Fibroblast of skin of abdomen (primary cell): ENCODE measurements at regions not wholly inside any gene's neighbourhood (a gene's known extent, or its start where the extent isn't known, plus 50 kb on each side); places are given as distances from the start of the nearest gene placed in this dataset.
A peak's percentile ranks its signal among the peaks of the same experiment; 100 is the strongest.

ENCODE experiments used
- DNase-seq: peaks from one replicate; pipeline ENCODE4 v3.0.0-alpha.2; 2013

DNA sequence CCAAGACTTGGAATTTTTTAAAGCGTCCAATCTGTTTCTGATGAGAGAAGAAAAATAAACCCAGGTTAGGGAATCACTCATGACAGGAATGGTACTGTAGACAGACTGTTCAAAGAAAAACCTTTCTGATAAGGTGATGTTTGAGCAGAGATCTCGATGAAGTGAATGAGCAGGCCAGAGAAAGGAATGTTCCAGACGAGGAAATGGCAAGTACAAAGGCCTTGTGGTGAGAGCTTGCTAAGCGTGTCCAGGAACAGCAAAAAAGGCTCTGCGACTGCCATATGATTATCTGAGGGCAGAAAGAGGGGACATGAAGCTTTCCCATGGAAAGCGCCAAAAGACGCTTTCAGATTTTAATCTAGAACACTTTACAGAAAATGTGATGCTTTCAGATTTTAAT lies 458.4 kb upstream of the SOX5 start:
- no peak for DNase-seq

DNA sequence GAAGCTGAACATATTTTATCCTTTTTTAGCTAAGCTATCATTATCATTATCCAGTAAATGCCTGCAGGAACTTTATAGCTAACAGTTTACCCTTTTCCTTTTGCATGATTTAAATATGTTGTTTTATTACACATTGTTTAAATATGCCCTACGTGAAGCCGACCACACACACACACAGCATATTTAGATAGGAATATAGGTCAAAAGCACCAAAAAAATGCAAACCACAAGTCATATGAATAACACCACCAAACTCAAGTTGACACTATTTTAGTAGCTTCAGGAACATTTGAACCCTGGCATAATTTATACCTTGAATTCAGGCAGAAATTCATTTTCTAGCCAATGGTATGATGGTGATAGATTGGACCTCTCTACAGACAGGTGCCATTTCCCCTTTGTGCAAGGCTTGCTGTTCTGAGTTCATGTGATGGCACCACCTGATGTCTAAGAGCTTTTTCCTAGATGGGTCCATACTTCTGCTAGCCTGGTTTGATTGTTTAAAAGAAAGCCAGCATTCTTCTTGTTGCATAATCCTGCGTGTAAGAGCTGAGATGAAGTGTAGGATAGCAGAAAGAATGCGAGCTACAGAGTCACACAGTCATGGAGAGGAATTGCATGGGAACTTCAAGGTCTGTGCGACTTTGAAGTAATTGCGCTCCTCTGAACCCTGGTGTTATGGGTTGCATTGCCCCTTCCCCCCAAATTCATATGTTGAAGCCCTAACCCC lies 454.8 kb upstream of the SOX5 start:
- peak; percentile 10 for DNase-seq

DNA sequence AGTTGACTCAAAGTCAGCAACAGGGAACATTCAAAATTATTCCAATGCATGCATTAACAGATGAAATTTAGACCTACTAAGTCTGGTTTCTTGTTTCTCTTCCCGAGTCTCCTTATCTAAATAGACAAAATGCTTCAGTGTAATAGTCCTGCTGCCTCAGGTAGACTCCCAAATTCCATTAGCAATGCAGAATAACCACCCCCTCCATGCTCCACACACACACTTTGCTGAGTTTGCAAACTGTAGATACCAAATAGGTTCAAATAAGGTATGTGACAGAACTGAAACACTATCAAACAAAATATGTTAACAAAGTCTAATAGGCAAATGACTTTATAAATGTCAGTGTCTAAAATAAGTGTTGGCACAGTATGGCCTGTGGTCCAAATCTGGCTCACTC lies 451.1 kb upstream of the SOX5 start:
- no peak for DNase-seq

DNA sequence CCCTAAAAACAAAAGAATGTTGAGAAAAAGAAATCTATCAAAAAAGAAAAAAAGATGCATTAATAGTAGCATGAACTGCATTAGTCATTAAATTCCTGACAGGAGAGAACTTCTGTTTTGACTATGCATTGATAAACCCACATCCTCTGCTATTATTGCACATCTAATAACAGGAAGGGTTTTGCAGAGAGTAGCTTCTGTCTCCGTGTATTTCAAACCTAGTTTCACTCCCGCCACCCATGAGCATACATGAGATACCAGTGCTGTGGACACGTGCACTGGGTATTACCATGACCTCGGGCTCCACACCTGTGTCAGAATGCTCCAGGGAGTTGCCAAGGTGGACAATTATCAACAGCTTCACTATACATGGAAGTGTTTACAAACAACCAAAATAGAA lies 449.1 kb upstream of the SOX5 start:
- DNase-seq: no peak

DNA sequence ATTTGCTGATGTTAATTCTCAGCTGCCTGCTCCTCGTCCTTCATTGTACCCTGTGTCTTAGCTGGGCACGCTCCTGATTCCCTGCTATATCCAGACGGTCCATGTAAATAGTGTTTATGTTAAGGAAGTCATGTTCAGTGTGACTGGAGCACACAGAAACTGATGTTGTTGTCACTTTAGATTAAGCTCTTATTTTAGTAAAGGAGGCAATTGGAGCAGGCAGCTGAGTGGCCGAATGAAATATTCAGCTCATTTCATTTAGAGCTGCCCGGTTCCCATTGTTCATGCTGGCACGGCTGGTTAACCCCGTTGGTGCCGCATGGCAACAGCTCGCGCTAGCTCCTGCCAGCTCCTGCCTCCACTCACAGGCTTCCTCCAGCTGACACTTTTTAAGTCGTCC lies 446.8 kb upstream of the SOX5 start:
- no peak for DNase-seq

DNA sequence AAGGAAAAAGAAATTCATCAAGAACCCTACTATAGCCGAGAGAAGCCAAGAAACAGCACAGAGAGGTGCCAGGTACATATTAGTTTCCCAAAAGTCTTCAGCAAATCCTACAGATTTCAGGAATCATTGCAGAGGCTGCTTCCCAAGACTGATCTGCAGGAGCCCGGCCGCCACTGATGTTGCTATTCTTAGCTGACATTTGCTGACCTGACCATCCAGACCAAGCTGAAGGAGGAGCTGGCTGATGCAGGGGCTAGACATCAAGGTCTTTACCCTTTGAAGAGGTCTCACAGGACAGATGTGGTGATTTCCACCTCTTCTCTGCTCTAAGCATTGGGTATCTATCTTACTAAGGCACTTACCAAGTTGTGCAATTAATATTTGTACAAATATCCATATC lies 444.8 kb upstream of the SOX5 start:
- DNase-seq: no peak

DNA sequence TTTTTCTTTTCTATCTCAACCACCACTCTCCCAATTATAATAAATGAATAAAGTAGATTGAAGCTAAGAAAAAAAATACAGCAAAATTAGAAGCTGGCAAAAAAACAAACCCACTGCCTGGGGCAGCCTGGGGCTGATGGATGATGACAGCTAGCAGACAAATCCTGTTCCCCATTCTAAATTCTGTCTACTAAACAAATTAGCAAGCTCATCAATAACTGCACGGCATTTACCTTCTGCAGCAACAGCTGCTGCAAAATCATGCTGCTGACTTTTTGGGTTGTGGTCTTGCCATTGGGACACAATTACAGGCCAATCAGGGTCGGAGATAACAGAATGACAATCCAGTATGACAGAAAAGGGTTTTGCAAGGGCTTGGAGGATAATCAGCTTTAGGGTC lies 443.6 kb upstream of the SOX5 start:
- DNase-seq: no peak

DNA sequence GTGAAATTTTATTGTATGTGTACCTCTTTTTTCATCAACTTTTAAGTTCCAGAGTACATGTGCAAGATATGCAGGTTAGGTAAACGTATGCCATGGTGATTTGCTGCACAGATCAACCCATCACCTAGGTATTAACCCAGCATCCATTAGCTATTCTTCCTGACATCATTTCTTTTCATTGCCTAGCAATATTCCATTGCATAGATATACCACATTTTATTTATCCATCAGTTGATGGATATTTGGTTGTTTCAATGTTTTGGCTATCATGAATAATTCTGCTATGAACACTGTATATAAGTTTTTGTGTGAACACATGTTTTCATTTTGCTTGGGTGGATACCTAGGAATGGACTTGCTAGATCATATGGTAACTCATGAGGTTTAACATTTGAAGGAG lies 439.9 kb upstream of the SOX5 start:
- no peak for DNase-seq

DNA sequence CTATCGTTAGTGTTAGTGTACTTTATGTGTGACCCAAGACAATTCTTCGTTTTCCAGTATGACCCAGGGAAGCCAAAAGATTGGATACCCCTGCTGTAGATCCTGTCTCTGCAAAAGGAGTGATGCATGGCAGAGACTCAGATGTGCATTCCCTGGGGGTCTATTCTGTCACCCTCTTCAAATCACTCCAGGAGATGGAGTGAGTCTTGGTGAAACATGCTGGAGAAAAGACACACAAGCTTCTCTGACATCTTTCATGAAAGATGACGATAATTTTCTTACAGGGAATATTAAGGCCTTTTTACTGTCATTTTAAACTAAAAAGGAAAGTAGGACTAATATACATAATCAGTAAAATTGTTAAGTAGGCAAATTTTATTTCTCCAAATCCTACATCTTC lies 437.9 kb upstream of the SOX5 start:
- DNase-seq: no peak

DNA sequence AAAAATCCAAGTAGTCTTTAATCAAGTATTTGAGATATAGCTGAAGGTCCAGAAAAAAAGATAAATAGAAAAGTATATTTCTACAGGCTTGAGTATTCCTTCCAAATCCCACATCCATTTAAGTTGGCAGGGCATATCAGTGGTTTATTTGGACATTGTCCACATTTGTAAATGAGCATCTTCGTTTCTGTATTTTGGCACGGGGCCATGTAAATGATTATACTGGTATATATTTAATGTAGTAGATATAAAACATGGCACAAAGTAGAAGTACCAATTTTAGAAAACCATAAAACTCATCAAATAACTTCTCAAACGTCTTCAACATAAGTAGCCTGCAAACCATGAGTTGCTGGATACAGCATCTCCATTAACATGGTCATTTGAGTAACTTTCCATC lies 437.4 kb upstream of the SOX5 start:
- DNase-seq: no peak

DNA sequence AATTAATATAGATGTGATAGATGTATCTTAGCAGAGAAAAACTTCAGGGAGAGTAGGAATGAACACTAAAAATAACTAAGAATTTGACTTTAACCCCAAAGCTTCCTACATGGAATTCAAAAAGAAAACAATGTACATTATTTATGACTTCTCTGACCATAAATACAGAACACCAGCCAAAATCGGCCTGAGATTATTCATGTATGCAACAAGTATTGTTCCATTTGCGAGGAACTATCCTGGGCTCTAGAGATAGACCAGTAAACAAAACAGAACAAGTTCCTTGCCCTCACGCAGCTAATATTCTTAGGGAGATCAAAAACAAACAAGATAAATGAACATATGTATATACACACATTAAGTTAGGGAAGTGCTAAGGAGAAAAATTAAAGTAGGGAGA lies 432.3 kb upstream of the SOX5 start:
- no peak for DNase-seq

DNA sequence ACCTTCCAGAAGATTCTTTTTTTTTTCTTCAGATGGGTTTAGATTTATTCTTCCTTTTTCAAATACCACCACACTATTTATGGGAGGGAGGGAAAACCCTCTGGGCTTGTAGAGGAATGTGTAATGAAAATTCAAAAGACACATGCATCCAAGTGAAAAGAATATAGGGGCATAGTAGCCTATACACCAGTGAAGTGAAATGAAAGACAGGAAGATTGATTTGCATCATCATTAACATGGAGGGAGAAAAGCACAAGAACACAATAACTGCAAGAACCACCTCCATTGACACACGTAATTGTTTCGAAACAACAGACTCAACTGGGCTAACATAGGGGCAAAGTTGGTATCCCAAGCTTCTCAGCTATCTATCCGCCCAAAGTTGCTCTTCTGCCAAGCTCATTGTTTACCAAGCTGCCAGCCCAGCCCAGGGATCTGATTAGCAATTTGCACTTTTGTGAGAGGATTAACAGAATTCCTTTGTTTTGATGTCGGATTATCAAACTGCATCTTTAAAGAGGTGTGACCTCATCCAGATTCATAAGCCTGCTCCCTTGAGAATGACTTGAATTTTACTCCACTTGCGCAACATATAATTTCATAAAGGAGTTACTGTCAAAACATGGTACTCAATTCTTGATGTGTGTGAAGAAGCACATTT lies 430.5 kb upstream of the SOX5 start:
- no peak for DNase-seq

DNA sequence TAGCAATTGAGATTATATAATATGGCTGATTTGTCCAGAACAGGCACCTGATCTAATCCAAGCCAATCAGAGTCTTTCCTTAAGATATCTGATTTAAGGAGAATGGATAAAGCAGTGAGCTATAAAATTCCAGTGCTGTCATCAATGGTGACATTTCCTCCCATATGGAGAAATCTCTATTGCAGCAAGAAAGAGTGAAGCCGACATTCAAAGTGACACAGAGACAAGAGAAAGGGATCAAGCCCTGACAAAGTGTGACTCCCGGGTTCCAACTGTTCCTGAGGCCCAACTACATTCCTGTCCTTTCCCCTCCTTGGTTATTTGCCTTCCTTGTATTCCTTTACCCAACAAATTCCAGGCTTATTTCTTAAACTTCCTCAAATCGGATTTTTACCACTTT lies 430.0 kb upstream of the SOX5 start:
- no peak for DNase-seq

DNA sequence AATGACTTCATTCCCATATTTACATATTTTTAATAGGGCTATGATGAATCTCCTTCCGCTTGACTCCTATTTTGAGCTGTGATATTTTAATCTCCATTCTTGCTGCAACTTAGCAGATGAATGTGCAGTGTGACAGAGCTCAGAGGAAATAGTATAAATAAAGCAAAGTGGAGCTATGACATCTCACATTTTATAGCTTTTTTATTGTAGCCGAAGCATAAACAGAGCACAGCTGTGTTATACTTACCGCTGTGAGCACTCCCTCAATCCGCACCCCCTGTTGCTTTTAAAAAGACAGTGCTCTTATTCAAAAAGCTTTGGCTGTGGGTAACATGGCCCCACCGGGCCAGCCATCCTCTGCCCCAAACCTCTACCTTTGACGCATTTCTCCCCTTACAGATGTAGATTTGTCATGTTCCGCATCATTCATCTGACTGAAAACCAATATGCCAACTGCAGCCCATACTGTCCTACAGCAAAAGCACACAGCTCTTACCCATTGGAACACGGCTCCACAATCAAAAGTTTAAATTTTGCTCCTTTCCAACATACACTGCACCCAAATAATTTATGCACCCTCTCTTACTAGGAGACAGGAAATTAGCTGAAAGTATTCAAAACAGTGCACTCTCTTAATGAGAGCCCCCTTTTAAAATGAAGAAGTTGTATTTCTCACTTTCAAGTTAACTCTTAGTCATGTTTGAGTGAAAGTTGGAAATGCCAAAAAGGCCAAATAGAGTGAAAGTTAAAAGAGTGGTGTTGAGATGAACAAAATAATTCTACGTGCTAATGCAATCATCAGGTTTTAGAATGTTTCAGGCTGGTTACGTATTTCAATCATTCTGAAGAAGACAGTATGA lies 429.3 kb upstream of the SOX5 start:
- DNase-seq: peak; percentile 28

DNA sequence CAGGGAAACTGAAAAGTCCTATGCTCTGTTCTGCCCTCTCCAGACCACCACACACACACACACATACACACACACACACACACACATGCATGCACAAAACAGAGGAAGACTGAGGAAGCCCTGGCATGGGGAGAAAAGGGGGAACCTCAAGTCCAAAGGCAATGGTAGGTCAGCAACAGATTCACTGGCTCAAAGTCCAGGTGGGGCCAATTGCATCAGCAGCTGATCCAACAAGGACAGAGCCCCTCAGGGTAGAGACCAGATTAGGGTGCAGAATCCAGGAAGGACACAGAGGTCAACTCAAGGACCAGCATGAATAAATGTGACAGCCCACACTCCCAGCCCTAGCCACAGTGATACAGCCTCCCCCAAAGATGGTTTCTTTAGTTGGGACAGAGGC lies 425.0 kb upstream of the SOX5 start:
- DNase-seq: no peak

DNA sequence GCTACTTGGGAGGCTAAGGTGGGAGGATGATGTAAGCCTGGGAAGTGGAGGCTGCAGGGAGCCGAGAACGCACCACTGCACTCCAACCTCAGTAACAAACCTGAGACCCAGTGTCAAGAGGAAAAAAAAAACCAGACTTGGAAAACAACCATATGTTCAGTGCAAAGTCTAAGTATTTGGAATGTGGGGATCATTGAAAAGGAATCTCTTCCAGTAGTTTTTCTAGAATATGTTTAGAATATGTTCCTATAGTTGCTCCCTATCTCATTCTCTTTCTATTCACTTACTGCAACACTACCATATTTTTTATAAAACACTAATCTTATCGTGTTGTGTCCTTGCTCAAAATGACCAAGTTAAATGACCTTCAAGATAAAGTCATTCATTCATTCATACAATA lies 423.5 kb upstream of the SOX5 start:
- no peak for DNase-seq

DNA sequence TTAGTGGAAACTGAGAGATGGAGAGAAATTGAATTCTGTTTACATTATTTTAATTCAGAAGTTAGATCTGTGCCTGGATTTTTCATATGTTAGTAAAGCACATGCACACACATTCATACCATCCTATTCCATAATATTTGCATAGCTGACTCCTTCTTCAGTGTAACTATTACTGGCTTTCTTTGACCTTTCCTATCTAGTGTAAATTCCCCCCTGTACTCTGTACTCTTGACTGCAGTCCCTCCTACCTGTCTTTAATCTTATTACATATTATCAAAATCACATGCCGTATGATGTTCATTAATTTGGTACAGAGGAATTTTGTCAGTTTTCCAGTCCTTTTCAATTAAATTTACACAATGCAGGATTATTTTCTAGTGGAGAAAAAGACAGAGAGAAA lies 417.0 kb upstream of the SOX5 start:
- DNase-seq: no peak

DNA sequence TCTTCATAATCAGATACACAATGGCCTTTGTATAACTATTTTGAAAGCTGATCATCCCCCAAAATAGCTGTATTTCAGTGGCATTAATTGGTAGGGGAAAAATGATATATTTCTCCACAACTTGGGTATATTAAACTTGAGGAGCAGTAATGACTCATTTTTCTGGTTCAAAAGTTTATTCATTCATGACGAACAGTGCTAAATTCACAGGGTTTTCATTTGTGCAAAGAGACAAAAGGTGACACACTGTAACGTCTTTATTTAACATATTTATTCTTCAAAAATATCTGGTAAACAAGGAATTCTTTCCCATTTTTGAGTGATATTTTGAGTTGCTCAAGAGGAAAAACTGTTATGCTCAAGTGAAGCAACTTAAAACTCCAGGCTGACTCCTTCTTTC lies 415.5 kb upstream of the SOX5 start:
- no peak for DNase-seq

DNA sequence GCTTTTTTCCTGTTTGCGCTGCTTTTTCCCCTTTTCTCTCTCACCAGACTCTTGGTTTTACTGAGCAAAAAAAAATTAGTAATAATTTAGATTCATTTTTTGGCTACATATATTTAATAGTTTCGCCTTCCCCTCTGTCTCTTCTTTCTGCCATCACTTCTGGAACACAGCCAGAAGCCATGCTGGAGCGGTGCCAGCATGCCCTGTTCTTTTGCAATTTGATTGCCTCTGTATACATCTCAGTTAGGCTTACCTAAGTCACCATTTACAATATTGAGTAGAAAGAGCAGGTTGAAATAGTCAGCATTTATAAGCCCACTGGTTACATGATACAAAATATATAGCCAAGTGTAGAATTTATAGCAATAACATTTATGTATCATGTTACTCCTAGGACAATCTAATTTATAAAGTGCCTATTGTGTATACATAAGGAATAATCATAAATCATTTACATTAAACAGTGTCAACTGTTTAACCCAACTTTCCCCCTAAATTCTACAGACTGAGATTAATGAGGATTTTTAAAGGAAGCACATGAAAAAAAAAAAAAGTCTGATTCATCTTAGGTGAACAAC lies 413.8 kb upstream of the SOX5 start:
- no peak for DNase-seq

DNA sequence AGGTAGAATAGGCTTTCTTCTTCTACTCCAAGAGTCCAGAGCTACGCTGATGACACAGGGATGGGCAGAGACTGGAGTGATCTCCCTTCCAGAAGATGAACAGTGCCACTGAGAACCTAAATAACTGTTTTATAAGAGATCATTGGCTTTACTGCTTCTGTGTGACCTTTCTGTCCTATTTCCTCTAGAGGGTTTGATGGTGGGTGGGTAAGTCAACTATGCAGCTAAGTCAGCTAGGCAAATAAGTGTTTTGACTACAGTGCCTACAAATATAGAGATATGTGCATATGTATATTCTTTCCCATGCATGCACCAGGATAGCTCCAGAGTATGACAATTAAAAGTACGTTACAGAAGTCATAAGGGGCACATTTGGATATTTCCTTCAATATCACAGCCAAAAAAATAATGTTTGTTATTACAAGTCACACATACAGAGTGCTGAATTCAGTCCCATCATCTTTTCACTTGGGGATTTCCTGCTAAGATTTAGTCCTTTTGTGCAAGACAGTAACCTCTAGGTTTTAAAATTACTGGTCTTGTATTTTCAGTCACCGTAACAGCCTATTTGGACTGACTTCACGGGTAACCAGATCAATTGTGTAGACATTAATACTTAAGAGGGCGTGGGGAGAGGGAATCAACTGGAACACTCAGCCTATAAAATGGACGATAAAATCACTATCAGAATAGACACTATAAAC lies 412.6 kb upstream of the SOX5 start:
- DNase-seq: no peak

DNA sequence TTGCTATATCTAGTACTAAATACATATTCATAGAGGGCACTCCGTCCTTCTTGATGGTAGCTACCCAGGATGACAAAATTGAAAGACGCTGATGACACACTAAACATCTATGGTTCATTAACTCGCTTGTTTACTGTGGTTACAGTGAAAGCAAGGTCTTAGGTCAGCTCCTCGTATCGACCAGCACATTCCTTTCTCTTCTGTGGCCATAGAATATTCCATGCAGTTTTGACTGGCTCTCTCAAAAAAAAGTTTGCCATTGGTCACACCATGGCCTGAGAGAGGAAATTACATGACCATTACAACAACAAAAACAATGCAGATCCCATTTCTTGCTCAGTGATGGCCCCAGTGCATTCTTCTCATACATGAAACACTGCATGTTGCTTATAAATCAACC lies 411.4 kb upstream of the SOX5 start:
- DNase-seq: no peak

DNA sequence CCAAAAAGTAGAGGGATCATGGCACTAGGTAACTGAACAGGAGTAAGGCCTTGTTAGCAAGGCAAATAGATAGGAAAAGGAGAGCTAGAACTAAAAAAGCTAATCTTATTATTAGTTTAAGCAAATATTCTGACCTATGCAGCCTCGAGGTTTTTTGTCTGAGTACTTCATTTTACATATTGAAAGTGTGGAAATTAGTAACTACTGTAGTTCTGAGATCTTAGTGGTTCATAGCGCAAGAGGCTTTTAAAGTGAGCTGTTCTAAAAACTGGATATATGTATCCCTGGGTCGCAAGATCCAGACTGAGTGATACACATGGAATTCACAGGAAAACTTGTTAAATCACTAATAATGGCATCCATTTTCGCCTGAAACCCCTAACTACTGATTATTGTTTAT lies 411.0 kb upstream of the SOX5 start:
- DNase-seq: no peak

DNA sequence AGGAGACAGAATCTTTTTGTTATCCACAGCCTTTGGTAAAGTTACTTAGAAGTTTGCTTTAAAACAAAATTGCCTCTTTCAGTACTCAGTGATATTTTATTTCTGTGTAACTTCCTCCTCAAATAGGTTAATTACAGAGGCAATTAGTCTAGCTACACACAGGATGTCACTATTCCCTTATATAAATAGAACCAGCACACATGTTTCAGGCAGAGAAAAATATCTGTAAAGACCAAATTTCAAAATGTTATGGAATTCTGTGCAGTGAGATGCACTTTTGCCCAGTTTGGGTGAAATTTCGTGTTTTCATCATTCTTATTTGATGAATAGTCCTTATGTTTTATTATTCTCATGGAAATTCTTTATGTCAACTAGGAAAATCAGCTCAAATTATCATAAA lies 410.6 kb upstream of the SOX5 start:
- DNase-seq: no peak
